Epithelial cell of proximal tubule (primary cell): ENCODE measurements at regions not wholly inside any gene's neighbourhood (a gene's known extent, or its start where the extent isn't known, plus 50 kb on each side); places are given as distances from the start of the nearest gene placed in this dataset.
"Not testable (repeated sequence)": the region's sequence is repeated elsewhere in the genome, so short reads cannot be mapped to it uniquely, and the experiment has no call there.

Source experiments
- DNase-seq: peaks from one replicate; pipeline ENCODE4 v3.0.0-alpha.2; 2011; ENCODE audit warnings: low read depth
- H3K4me3 ChIP-seq: 2 replicates; pipeline ENCODE4 v1.5.1; 2011; ENCODE audit warnings: low read depth, mild to moderate bottlenecking, low read length
- CTCF ChIP-seq: conservative IDR thresholded peaks from 2 replicates; pipeline ENCODE4 v1.5.1; 2012; ENCODE audit warnings: low read depth, mild to moderate bottlenecking, low read length

DNA sequence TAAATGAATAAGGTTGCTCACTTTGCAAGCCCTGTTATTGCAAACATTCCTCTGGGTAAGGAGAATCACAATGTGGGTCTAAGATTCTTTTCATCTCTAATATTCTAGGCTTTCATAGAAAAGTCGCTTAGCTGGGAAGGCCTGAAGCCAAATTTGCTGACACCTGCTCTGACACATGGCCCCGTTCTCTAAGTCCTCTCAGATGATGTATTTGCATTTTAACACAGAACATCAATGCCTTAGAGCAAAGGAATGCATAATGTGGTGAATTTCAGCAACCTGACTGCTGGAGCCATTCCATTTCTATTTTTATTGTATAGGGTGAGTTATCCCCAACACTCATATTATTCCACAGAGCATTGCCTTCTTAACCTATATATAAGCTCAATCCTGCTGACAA is 682.1 kb upstream of the NRP1 start:
- no peak for DNase-seq
- no peak for TF ChIP-seq CTCF
- H3K4me3 ChIP-seq = no peak overlapping the region

GRCh38 chr10:34015700-34016099 is 681.2 kb upstream of the NRP1 start:
- DNase-seq = no peak
- H3K4me3 ChIP-seq = no peak overlapping the region
- TF ChIP-seq CTCF = no peak

DNA sequence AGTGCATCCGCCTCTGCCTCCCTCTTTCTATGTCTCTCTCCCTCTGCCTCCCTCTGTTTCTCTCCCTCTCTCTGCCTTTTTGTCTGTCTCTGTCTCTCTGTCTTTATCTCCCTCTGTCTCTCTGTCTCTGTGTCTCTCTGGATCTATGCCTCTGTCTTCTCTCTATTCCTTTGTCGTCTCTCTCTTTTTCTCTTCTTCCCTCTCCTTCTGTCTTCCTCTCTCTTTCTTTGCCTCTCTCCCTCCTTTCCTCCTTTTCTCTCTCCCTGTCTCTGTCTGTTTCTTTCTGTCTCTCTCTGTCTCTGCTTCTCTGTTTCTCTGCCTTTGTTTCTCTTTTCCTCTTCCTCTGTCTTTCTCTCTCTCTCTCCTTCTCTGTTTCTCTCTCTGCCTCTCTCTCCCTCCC is 678.8 kb upstream of the NRP1 start:
- DNase-seq = no peak
- no peak overlapping the region for H3K4me3 ChIP-seq
- TF ChIP-seq CTCF = no peak

- no peak for DNase-seq
- TF ChIP-seq CTCF = no peak
- H3K4me3 ChIP-seq = no peak overlapping the region
These were observed 676.4 kb upstream of the NRP1 start for GRCh38 chr10:34010891-34011290.

- H3K4me3 ChIP-seq, DNase-seq: not testable (repeated sequence)
These were observed 675.8 kb upstream of the NRP1 start for GRCh38 chr10:34010228-34010627.

DNA sequence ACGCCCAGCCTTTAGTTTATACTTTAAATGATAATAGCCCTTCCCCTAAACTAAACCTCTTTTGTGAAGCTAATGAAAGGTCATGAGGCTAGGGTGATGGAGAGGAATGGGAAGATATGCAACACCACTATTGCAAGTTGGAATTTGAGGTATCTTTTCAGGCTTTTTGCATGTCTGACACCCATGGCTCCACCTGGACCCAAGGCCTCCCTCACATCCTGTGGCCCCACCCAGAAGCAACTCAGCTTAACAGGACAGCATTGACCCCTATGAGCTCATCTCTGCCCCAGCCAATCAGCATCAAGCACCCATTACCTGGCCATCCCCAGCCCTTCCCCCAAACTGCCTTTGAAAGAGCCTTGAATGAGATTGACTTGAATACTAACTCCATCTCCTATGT is 674.2 kb upstream of the NRP1 start:
- TF ChIP-seq CTCF = no peak

DNA sequence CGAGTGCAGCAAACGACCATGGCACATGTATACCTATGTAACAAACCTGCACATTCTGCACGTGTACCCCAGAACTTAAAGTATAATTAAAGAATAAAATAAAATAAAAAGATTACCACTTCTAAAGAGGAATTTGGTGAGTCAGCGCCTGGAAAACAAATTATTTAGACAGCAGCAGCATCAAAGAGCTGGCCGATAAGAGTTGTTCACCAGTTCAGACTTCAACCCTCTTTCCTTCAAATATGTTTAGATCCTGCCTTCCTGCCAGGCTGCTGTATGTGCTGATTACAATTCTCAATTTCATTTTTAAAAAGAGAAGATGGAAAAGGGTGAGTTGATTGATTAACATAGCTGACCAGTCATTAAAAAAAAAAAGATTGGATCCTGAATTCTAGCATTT is 672.0 kb upstream of the NRP1 start:
- no peak for TF ChIP-seq CTCF
- DNase-seq = no peak
- H3K4me3 ChIP-seq = no peak overlapping the region

More for the DNA sequence above, 674.2 kb upstream of the NRP1 start:
- no peak overlapping the region for H3K4me3 ChIP-seq
- no peak for DNase-seq

DNA sequence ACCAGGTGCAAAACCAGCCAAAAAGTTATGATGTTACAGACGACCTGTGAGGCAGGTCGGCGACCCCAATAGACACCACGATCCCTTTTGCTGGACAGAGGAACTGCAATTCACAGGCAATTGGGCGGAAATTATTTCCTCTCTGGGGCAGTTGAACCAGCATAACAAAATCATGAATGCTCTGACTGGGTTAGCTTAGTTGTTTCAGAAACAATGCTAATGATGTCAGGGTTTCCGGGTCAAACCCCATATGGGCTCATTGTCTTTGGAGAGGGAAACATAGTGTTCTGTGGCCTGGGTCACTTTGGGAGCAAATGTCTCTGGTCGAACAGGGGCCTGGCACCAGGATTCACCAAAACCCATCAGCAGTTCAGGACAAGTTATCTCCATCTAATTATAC is 669.1 kb upstream of the NRP1 start:
- DNase-seq = no peak
- H3K4me3 ChIP-seq = no peak overlapping the region
- no peak for TF ChIP-seq CTCF
